Mononuclear cell (primary cell): ENCODE measurements at regions not wholly inside any gene's neighbourhood (a gene's known extent, or its start where the extent isn't known, plus 50 kb on each side); places are given as distances from the start of the nearest gene placed in this dataset.

ENCODE experiments used
- H3K27me3 ChIP-seq: 2 replicates; pipeline ENCODE4 v1.6.0; 2011; ENCODE audit warnings: low read length, control low read depth; ENCODE audit not compliant: insufficient read depth
- H3K4me1 ChIP-seq: 2 replicates; pipeline ENCODE4 v1.5.1; 2011; ENCODE audit warnings: mild to moderate bottlenecking, low read length, control low read depth; ENCODE audit not compliant: insufficient read depth
- H3K4me3 ChIP-seq: 2 replicates; pipeline ENCODE4 v1.5.1; 2011; ENCODE audit warnings: mild to moderate bottlenecking, low read length, moderate library complexity
- H3K9me3 ChIP-seq: 2 replicates; pipeline ENCODE4 v1.5.1; 2011; ENCODE audit warnings: low read depth, mild to moderate bottlenecking, control low read depth, low read length

DNA sequence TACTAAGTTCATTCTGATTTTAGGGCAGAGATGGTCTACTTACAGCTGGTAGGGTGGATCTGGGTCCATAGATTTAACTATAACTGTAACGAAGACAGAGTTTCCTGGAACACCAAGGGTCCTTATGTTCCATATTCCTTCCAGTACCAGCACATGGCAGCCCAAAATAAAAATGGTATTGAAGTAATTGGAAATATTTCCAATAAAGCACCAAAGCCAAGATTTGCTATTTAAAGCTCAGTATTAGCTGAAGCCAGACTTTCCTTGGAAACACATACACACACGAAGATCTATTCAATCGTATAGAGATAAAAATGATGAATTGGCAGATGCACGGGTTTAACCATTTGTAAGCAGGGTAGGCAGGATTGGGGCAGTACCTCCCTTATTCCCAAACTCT lies 289.1 kb upstream of the SORCS1 start:
- no peaks in the 10 kb centered on the region for H3K4me1 ChIP-seq

GRCh38 chr10:107451047-107451446 lies 286.5 kb upstream of the SORCS1 start:
- Histone ChIP-seq H3K9me3 (no peaks in the 10 kb centered on the region), H3K27me3 (no peaks in the 10 kb centered on the region), H3K4me3 (no peak overlapping the region), H3K4me1 (no peaks in the 10 kb centered on the region)

More for the DNA sequence above, 289.1 kb upstream of the SORCS1 start:
- Histone ChIP-seq H3K9me3 (no peaks in the 10 kb centered on the region), H3K4me3 (no peak overlapping the region), H3K27me3 (no peaks in the 10 kb centered on the region)

DNA sequence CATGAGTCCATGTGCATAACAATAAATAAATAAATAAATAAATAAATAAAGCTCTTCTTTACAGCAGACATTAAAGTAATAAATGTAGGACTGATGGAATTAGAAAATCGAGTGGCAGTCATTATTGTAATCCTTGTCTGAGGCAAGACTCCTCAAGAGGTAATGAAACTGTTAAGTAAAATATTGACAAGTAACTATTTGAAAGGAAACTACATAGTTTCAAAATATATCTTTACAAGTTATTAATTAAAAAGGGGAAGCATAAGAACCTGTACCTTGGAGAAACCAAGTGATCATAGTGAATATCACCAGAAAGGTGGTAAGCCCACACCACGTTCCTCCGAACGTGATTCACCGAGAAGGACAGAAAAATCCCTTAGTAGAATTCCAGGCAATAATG lies 285.6 kb upstream of the SORCS1 start:
- Histone ChIP-seq H3K4me3 (no peak overlapping the region), H3K4me1 (no peaks in the 10 kb centered on the region), H3K27me3 (no peaks in the 10 kb centered on the region)

DNA sequence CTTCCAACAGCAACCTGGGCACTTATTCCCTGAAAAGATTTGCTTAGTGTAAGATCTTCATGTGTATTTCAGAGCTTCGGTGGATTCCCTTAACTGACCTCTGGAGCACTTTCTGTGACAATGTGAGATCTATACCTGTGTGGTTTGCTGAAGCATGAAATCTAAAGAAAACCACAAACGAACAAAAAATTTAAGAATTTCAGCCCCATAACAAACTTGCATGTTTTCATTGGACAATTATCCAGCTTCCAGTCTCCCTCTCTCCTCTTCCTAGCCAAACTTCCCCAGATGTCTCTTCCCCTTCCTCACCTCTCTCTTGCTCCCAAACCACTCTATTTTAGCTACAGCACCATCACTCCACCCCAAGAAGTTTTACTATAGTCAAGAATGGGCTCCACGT lies 279.9 kb upstream of the SORCS1 start:
- no peaks in the 10 kb centered on the region for H3K27me3 ChIP-seq
- H3K4me3 ChIP-seq: no peak overlapping the region
- no peaks in the 10 kb centered on the region for H3K4me1 ChIP-seq
- no peaks in the 10 kb centered on the region for H3K9me3 ChIP-seq

More for the DNA sequence above, 285.6 kb upstream of the SORCS1 start:
- no peaks in the 10 kb centered on the region for H3K9me3 ChIP-seq

DNA sequence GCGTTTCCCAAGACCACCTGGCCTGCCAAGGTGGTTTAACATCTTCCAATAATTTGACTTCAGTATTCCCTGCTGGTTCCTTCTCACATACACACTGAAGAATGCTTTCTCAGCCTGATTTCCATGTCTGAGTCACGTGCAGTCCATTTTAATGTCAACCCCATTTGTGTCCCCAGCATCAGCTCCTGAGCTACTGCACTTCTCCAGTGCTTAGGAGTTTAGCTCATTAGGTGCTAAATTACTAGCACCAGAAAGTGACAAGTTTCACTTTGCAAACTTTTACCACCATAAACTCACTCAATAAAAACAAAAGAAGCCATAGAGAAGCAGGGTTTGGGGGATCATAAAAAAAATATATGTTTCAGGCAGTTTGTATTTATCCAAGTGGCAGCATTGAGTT lies 279.3 kb upstream of the SORCS1 start:
- no peaks in the 10 kb centered on the region for H3K9me3 ChIP-seq
- no peaks in the 10 kb centered on the region for H3K4me1 ChIP-seq
- no peak overlapping the region for H3K4me3 ChIP-seq

DNA sequence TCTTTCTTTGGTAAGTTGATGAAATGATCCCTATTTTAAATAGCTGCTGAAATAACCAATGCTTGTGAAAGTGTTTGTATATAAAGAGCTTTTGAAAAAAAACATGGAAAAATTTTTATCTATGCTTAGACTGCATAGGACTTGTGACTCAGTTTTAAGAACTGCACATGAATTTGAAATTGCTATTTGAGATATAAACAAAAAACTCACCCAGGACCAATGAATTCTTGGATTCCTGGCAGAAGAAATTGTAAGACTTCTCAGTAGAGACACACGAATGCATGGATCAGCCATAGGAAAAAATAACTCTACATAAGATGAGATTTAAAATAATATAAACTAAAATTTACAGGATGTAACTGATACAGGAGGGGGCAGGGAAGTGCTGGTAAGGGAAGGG lies 278.8 kb upstream of the SORCS1 start:
- H3K9me3 ChIP-seq: no peaks in the 10 kb centered on the region
- no peaks in the 10 kb centered on the region for H3K4me1 ChIP-seq
- H3K4me3 ChIP-seq: no peak overlapping the region
- H3K27me3 ChIP-seq: no peaks in the 10 kb centered on the region

More for the DNA sequence above, 279.3 kb upstream of the SORCS1 start:
- no peaks in the 10 kb centered on the region for H3K27me3 ChIP-seq

GRCh38 chr10:107442035-107442505 lies 277.6 kb upstream of the SORCS1 start:
- no peak overlapping the region for H3K4me3 ChIP-seq

GRCh38 chr10:107440741-107441140 lies 276.2 kb upstream of the SORCS1 start:
- Histone ChIP-seq H3K9me3 (no peaks in the 10 kb centered on the region), H3K4me3 (no peak overlapping the region), H3K4me1 (no peaks in the 10 kb centered on the region), H3K27me3 (no peaks in the 10 kb centered on the region)

More at GRCh38 chr10:107442035-107442505, 277.6 kb upstream of the SORCS1 start:
- no peaks in the 10 kb centered on the region for H3K27me3 ChIP-seq
- no peaks in the 10 kb centered on the region for H3K9me3 ChIP-seq
- no peaks in the 10 kb centered on the region for H3K4me1 ChIP-seq

DNA sequence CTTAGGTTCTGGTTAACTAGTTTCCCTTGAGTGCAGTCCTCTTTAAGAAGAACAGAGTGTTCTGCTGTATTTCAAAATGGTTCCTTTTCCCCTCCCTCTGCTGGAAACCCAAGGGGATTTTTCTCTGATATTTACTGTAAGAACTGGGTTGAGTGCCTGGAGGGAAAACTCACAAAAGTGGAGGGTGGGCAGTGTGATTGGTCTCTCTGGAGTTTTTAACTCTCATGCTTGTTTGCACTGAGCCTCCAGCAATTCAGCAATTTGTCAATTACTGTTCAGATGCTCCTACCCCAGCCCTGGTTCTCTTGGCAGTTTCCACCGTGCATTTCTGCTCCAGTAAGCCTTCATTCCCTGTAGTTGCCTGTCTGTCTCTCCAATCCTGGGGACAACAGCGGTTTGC lies 273.4 kb upstream of the SORCS1 start:
- Histone ChIP-seq H3K9me3 (no peaks in the 10 kb centered on the region), H3K4me1 (no peaks in the 10 kb centered on the region), H3K27me3 (no peaks in the 10 kb centered on the region), H3K4me3 (no peak overlapping the region)

DNA sequence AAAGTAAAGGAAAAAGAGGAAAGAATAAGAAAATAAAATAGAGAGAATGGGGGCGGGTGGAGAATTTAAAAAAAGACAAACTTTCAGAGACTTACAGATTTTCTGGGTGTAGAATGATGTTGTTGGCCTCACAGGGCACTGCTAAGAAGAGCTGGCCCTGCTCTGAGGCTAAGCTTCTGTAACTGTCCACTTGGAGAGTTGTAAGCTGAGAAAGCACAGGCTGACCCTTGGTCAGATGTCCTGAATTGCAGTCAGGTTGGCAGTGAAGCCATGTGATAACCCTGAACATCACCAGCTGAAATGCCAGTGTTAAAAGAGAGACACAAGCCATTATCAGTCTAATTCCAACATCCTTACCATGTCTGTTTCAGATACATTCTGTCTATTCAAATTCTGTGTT lies 272.1 kb upstream of the SORCS1 start:
- Histone ChIP-seq H3K4me3 (no peak overlapping the region), H3K27me3 (no peaks in the 10 kb centered on the region), H3K4me1 (no peaks in the 10 kb centered on the region), H3K9me3 (no peaks in the 10 kb centered on the region)

DNA sequence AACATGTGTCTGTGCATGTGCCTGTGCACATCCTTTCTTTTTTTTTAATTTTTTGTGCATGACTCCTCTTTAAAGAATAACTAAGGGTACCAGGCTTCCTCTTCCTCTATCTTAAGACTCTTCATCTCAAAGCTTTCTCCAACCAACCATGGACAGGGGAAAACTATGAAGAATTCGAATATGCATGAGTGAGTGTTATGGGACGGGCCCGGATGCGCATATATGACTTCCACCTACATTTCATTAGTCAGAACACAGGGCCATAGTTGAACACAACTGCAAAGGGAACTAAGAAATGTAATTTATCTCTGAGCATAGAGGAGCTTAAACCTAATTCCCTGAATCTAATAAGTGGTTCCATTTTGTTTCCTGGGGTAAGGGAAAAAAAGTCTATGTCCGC lies 270.3 kb upstream of the SORCS1 start:
- H3K27me3 ChIP-seq: no peaks in the 10 kb centered on the region
- H3K9me3 ChIP-seq: no peaks in the 10 kb centered on the region
- H3K4me3 ChIP-seq: no peak overlapping the region
- H3K4me1 ChIP-seq: no peaks in the 10 kb centered on the region

GRCh38 chr10:107434201-107434600 lies 269.7 kb upstream of the SORCS1 start:
- H3K9me3 ChIP-seq: no peaks in the 10 kb centered on the region

DNA sequence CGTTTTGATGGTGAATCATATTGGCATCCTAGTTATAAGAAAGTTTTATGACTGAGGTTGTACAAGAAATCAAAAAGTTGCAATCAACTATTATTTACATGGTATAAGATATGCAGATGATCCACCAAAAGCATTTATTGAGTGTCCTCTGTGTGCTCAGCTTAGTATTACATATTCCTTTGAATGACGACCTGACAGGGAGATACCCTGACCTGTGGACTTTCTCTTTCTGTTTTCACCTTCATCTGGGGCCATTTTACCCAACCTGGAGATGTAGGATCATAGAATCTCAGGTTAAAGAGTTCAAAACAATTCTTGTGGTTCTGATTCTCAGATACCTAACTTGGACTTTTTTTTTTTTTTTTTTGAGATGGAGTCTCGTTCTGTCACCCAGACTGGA lies 269.1 kb upstream of the SORCS1 start:
- Histone ChIP-seq H3K4me3 (no peak overlapping the region), H3K4me1 (no peaks in the 10 kb centered on the region), H3K9me3 (no peaks in the 10 kb centered on the region), H3K27me3 (no peaks in the 10 kb centered on the region)

More at GRCh38 chr10:107434201-107434600, 269.7 kb upstream of the SORCS1 start:
- Histone ChIP-seq H3K4me3 (no peak overlapping the region), H3K27me3 (no peaks in the 10 kb centered on the region), H3K4me1 (no peaks in the 10 kb centered on the region)

DNA sequence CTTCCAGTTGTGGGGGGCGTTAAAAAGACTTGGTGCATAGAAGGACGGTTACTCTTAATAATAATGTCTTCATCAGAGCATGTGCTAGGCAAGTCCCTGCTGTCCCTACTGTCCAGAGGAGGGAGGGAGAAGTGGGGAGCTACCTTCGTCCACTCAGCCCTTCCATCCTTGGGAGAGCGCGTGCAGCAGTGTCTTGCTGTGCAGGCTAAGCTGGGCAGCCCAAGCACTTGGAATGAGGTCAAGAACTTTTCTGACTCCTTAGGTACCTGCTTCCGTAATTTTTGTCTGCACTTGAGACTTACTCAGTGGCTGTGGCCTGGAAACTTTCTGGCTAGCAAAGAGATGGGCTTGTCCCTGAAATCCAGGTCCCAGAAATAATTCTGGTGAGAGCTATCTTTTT lies 265.9 kb upstream of the SORCS1 start:
- H3K4me3 ChIP-seq: no peak overlapping the region
- H3K9me3 ChIP-seq: no peaks in the 10 kb centered on the region
- no peaks in the 10 kb centered on the region for H3K4me1 ChIP-seq
- H3K27me3 ChIP-seq: no peaks in the 10 kb centered on the region

GRCh38 chr10:107427016-107427415 lies 262.5 kb upstream of the SORCS1 start:
- Histone ChIP-seq H3K9me3 (no peaks in the 10 kb centered on the region), H3K4me3 (no peak overlapping the region), H3K27me3 (no peaks in the 10 kb centered on the region), H3K4me1 (no peaks in the 10 kb centered on the region)

GRCh38 chr10:107425931-107426553 lies 261.5 kb upstream of the SORCS1 start:
- no peaks in the 10 kb centered on the region for H3K27me3 ChIP-seq
- H3K9me3 ChIP-seq: no peaks in the 10 kb centered on the region
- no peak overlapping the region for H3K4me3 ChIP-seq
- no peaks in the 10 kb centered on the region for H3K4me1 ChIP-seq
